Testis (tissue), 2 donors: ENCODE measurements at regions not wholly inside any gene's neighbourhood (a gene's known extent, or its start where the extent isn't known, plus 50 kb on each side); places are given as distances from the start of the nearest gene placed in this dataset.

Experiments
- POLR2A ChIP-seq: fragments of 450-650 bp; IDR thresholded peaks from one replicate; pipeline ENCODE4 v1.6.1; 2017; ENCODE audit warnings: antibody characterized with exemption, mild to moderate bottlenecking, moderate library complexity
- TF ChIP-seq, protein P1 (sequence below), 3 experiments: fragments of 450-650 bp in 2 of 3; fragments of 200-600 bp in 1 of 3; sonication (generic) in 1 of 3; IDR thresholded peaks; one replicate each; pipeline ENCODE4 v1.5.1; 2016 to 2019; ENCODE audit warnings: antibody characterized with exemption in 3 of 3, mild to moderate bottlenecking in 2 of 3, moderate library complexity in 1 of 3

DNA sequence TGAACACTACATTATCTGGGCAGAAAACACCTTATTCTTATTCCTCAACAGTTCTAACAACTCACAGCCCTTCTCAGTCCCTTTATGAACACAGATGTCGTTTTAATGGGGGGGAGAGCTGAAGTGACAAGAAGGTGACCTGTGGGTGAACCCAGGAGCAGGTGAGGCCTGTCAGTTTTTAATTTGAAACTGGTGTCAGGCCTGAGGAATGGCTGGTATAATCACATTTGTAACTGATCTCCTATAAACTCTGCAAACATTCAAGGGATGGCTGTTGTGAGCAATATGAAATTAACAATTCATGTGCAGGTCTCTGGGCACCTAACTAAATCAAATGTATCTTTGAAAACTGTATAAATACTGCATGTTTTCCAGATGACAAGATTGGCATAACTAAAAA, 362.1 kb upstream of the NR5A2 start:
- TF ChIP-seq, protein P1, sequence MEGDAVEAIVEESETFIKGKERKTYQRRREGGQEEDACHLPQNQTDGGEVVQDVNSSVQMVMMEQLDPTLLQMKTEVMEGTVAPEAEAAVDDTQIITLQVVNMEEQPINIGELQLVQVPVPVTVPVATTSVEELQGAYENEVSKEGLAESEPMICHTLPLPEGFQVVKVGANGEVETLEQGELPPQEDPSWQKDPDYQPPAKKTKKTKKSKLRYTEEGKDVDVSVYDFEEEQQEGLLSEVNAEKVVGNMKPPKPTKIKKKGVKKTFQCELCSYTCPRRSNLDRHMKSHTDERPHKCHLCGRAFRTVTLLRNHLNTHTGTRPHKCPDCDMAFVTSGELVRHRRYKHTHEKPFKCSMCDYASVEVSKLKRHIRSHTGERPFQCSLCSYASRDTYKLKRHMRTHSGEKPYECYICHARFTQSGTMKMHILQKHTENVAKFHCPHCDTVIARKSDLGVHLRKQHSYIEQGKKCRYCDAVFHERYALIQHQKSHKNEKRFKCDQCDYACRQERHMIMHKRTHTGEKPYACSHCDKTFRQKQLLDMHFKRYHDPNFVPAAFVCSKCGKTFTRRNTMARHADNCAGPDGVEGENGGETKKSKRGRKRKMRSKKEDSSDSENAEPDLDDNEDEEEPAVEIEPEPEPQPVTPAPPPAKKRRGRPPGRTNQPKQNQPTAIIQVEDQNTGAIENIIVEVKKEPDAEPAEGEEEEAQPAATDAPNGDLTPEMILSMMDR (IDR thresholded peaks at IDR 0.05) = no peak
- TF ChIP-seq POLR2A = no peak
